NT2/D1 (cell line): ENCODE measurements at regions not wholly inside any gene's neighbourhood (a gene's known extent, or its start where the extent isn't known, plus 50 kb on each side); places are given as distances from the start of the nearest gene placed in this dataset.

ENCODE experiments used
- SUZ12 ChIP-seq: IDR thresholded peaks from 2 replicates; pipeline ENCODE4 v1.6.1; 2011; ENCODE audit not compliant: insufficient read length, insufficient read depth; ENCODE audit errors: extremely low read depth
- YY1 ChIP-seq: IDR thresholded peaks from 2 replicates; pipeline ENCODE4 v1.6.1; 2011; ENCODE audit not compliant: insufficient read length, insufficient read depth
- ZNF274 ChIP-seq: IDR thresholded peaks from 2 replicates; pipeline ENCODE4 v1.6.1; 2011; ENCODE audit warnings: mild to moderate bottlenecking, low read depth, low read length

DNA sequence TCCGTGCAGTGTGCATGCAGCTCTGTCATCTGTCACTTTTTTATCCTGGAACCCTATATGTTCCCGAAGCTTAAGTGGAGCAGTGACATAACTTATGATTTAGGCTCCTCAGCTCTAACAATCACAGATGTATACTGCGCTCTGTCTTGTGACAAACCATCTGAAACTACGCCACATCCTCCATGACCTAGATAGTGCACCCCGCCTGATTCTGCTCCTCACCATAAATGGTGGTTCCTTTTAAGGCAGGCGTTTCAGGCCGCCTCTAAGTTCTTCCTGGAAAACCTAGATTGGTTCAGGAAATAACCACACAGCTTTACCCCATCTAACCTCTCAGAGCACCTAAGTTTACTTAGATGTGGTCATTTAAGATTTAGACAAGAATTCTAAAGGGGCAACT lies 372.0 kb downstream of the CDH10 start:
- TF ChIP-seq ZNF274 (no peak), YY1 (no peak), SUZ12 (no peak)
